Smooth muscle cell (in vitro differentiated cells): ENCODE measurements at regions not wholly inside any gene's neighbourhood (a gene's known extent, or its start where the extent isn't known, plus 50 kb on each side); places are given as distances from the start of the nearest gene placed in this dataset.

Experiments used
- DNase-seq: peaks from one replicate; lab custom pipeline; 2025; ENCODE audit not compliant: unreplicated experiment; lab: John Stamatoyannopoulos, UW
- H2AFZ ChIP-seq: fragments of 200-600 bp; sonication (generic); 2 replicates; pipeline ENCODE4 v1.6.0; 2016; ENCODE audit warnings: antibody characterized with exemption, low read depth, mild to moderate bottlenecking
- H3F3A ChIP-seq: fragments of 200-600 bp; sonication (generic); 2 replicates; pipeline ENCODE4 v1.6.0; 2017; ENCODE audit warnings: antibody characterized with exemption, low read depth
- H3K27ac ChIP-seq: fragments of 200-600 bp; sonication (generic); 2 replicates; pipeline ENCODE4 v1.5.1; 2016; ENCODE audit warnings: low read depth, mild to moderate bottlenecking
- H3K27me3 ChIP-seq: fragments of 200-600 bp; sonication (generic); 2 replicates; pipeline ENCODE4 v1.6.1; 2016; ENCODE audit warnings: low read depth, mild to moderate bottlenecking
- H3K36me3 ChIP-seq: fragments of 200-600 bp; sonication (generic); 2 replicates; pipeline ENCODE4 v1.5.1; 2016; ENCODE audit warnings: low read depth
- H3K4me1 ChIP-seq: fragments of 200-600 bp; sonication (generic); 2 replicates; pipeline ENCODE4 v1.5.1; 2016; ENCODE audit warnings: low read depth
- H3K4me2 ChIP-seq: fragments of 200-600 bp; sonication (generic); 2 replicates; pipeline ENCODE4 v1.6.0; 2016; ENCODE audit warnings: mild to moderate bottlenecking
- H3K4me3 ChIP-seq: fragments of 200-600 bp; sonication (generic); 2 replicates; pipeline ENCODE4 v1.5.1; 2016; ENCODE audit warnings: mild to moderate bottlenecking
- H3K79me2 ChIP-seq: fragments of 200-600 bp; sonication (generic); 2 replicates; pipeline ENCODE4 v1.6.0; 2016; ENCODE audit warnings: low read depth, mild to moderate bottlenecking
- H3K9ac ChIP-seq: fragments of 200-600 bp; sonication (generic); 2 replicates; pipeline ENCODE4 v1.6.0; 2016; ENCODE audit warnings: low read depth
- H3K9me3 ChIP-seq: fragments of 200-600 bp; sonication (generic); replicated peaks from 2 replicates; pipeline ENCODE4 v1.5.1; 2016; ENCODE audit warnings: low read depth
- H4K20me1 ChIP-seq: fragments of 200-600 bp; sonication (generic); 2 replicates; pipeline ENCODE4 v1.6.0; 2016; ENCODE audit warnings: low read depth
- CTCF ChIP-seq: fragments of 200-600 bp; sonication (generic); IDR thresholded peaks from 2 replicates; pipeline ENCODE4 v1.5.1; 2017; ENCODE audit warnings: borderline replicate concordance, mild to moderate bottlenecking, antibody characterized with exemption; ENCODE audit not compliant: insufficient read depth, poor library complexity, severe bottlenecking
- WGBS: methylation state at CpG from one replicate; pipeline ENCODE4 v1.1.7; 2016; ENCODE audit warnings: low lambda C conversion rate; 5-methylcytosine and 5-hydroxymethylcytosine counted together

GRCh38 chr10:105769248-105770184 lies 1128.4 kb downstream of the SORCS3 start:
- H3K4me2 ChIP-seq = peak overlapping the region; percentile 41
- no peaks in the 10 kb centered on the region for H3K36me3 ChIP-seq
- no peak overlapping the region for H3K9ac ChIP-seq
- TF ChIP-seq CTCF = no peak
- peak overlapping the region; percentile 44 for H3K27ac ChIP-seq
- no peaks in the 10 kb centered on the region for H3K79me2 ChIP-seq
- H3K4me1 ChIP-seq = peaks cover 17% of the 10 kb centered on the region
- H4K20me1 ChIP-seq = no peaks in the 10 kb centered on the region
- H2AFZ ChIP-seq = no peak overlapping the region
- peaks cover 7% of the 10 kb centered on the region for H3K27me3 ChIP-seq
- no peak overlapping the region for H3K4me3 ChIP-seq
- H3K9me3 ChIP-seq = no peaks in the 10 kb centered on the region
- 44% methylated on average over 6 of the region's 6 CpGs for WGBS
- DNase-seq = no peak
- peaks cover 3% of the 10 kb centered on the region for H3F3A ChIP-seq

GRCh38 chr10:105763611-105764010 lies 1122.5 kb downstream of the SORCS3 start:
- Histone ChIP-seq H4K20me1 (no peaks in the 10 kb centered on the region), H2AFZ (no peak overlapping the region), H3K36me3 (no peaks in the 10 kb centered on the region), H3K4me3 (no peak overlapping the region), H3K79me2 (no peaks in the 10 kb centered on the region), H3K4me1 (peaks cover 8% of the 10 kb centered on the region), H3F3A (no peaks in the 10 kb centered on the region), H3K4me2 (no peak overlapping the region), H3K9ac (no peak overlapping the region), H3K9me3 (no peaks in the 10 kb centered on the region), H3K27me3 (peaks cover 12% of the 10 kb centered on the region), H3K27ac (no peak overlapping the region)
- WGBS = 78% methylated on average over 2 of the region's 2 CpGs
- no peak for DNase-seq
- TF ChIP-seq CTCF = no peak

- no peak overlapping the region for H3K27ac ChIP-seq
- no peaks in the 10 kb centered on the region for H3K9me3 ChIP-seq
- H3K36me3 ChIP-seq = no peaks in the 10 kb centered on the region
- no peaks in the 10 kb centered on the region for H3F3A ChIP-seq
- no peaks in the 10 kb centered on the region for H4K20me1 ChIP-seq
- no peak for TF ChIP-seq CTCF
- H3K4me2 ChIP-seq = no peak overlapping the region
- no peak overlapping the region for H3K4me3 ChIP-seq
- H3K9ac ChIP-seq = no peak overlapping the region
- H3K4me1 ChIP-seq = peaks cover 8% of the 10 kb centered on the region
- peaks cover 12% of the 10 kb centered on the region for H3K27me3 ChIP-seq
- no peak for DNase-seq
- H2AFZ ChIP-seq = no peak overlapping the region
- H3K79me2 ChIP-seq = no peaks in the 10 kb centered on the region
- WGBS = 92% methylated on average over 4 of the region's 4 CpGs
These were observed 1120.6 kb downstream of the SORCS3 start for GRCh38 chr10:105761576-105762260.
